HepG2 (cell line): ENCODE measurements at regions not wholly inside any gene's neighbourhood (a gene's known extent, or its start where the extent isn't known, plus 50 kb on each side); places are given as distances from the start of the nearest gene placed in this dataset.

Experiments
- ARID5B ChIP-seq: IDR thresholded peaks from 2 replicates; pipeline ENCODE4 v1.4.0; 2020; ENCODE audit warnings: mild to moderate bottlenecking, missing genetic modification reagents
- ATF6 ChIP-seq: sonication (generic); formaldehyde crosslinking; conservative IDR thresholded peaks from 2 replicates; pipeline ENCODE4 v1.4.0; 2020; ENCODE audit warnings: missing genetic modification reagents
- SCMH1 ChIP-seq: sonication (generic); formaldehyde crosslinking; IDR thresholded peaks from 2 replicates; pipeline ENCODE4 v1.9.0; 2021; ENCODE audit warnings: missing genetic modification reagents, mild to moderate bottlenecking, borderline replicate concordance
- ZFP90 ChIP-seq: sonication (generic); formaldehyde crosslinking; IDR thresholded peaks from 2 replicates; pipeline ENCODE4 v1.8.0; 2022; ENCODE audit warnings: missing genetic modification reagents, mild to moderate bottlenecking, inconsistent platforms, borderline replicate concordance
- ZNF589 ChIP-seq: sonication (generic); formaldehyde crosslinking; conservative IDR thresholded peaks from 2 replicates; pipeline ENCODE4 v1.8.0; 2022; ENCODE audit warnings: mild to moderate bottlenecking, moderate library complexity, missing genetic modification reagents
- ZNF646 ChIP-seq: sonication (generic); formaldehyde crosslinking; IDR thresholded peaks from 2 replicates; pipeline ENCODE4 v1.9.0; 2021; ENCODE audit warnings: mild to moderate bottlenecking, missing genetic modification reagents
- ZNF660 ChIP-seq: sonication (generic); formaldehyde crosslinking; IDR thresholded peaks from 2 replicates; pipeline ENCODE4 v1.5.1; 2020; ENCODE audit warnings: mild to moderate bottlenecking, low read depth, missing genetic modification reagents, borderline replicate concordance
- TF ChIP-seq, protein P1 (sequence below): sonication (generic); formaldehyde crosslinking; IDR thresholded peaks from 2 replicates; pipeline ENCODE4 v1.4.0; 2020; ENCODE audit warnings: missing genetic modification reagents

GRCh38 chr2:34578641-34579040 lies 979.5 kb upstream of the FAM98A start (continued):
- TF ChIP-seq, protein P1, sequence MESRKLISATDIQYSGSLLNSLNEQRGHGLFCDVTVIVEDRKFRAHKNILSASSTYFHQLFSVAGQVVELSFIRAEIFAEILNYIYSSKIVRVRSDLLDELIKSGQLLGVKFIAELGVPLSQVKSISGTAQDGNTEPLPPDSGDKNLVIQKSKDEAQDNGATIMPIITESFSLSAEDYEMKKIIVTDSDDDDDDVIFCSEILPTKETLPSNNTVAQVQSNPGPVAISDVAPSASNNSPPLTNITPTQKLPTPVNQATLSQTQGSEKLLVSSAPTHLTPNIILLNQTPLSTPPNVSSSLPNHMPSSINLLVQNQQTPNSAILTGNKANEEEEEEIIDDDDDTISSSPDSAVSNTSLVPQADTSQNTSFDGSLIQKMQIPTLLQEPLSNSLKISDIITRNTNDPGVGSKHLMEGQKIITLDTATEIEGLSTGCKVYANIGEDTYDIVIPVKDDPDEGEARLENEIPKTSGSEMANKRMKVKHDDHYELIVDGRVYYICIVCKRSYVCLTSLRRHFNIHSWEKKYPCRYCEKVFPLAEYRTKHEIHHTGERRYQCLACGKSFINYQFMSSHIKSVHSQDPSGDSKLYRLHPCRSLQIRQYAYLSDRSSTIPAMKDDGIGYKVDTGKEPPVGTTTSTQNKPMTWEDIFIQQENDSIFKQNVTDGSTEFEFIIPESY: no peak
- no peak for TF ChIP-seq SCMH1
- no peak for TF ChIP-seq ZFP90 (CRISPR knock-in tag)
- TF ChIP-seq ARID5B (CRISPR knock-in tag): no peak
- TF ChIP-seq ZNF589 (CRISPR knock-in tag): no peak
- no peak for TF ChIP-seq ZNF646 (CRISPR knock-in tag)
- TF ChIP-seq ATF6 (CRISPR knock-in tag): no peak
- no peak for TF ChIP-seq ZNF660
- TF ChIP-seq, all 625 proteins: peak for 0
